CD4-positive, CD25-positive, alpha-beta regulatory T cell (primary cell): ENCODE measurements at regions not wholly inside any gene's neighbourhood (a gene's known extent, or its start where the extent isn't known, plus 50 kb on each side); places are given as distances from the start of the nearest gene placed in this dataset.

Experiments used
- ATAC-seq, 2 donors: fragments of 150-1000 bp; cut with Tn5 transposase; one replicate each; pipeline ENCODE4 v1.10.0; 2021; ENCODE audit warnings: low read depth in 2 of 2, moderate number of reproducible peaks in 2 of 2, moderate library complexity in 1 of 2
- DNase-seq, 3 donors: peaks; one replicate each; pipeline versions ENCODE4 v3.0.0 to v3.0.0-alpha.2; 2012 to 2022; ENCODE audit warnings: mixed read lengths in 1 of 3
- H3K27ac ChIP-seq: one replicate; pipeline ENCODE4 v1.7.0; 2013; ENCODE audit warnings: mild to moderate bottlenecking, low read length; ENCODE audit not compliant: insufficient read depth, poor library complexity, severe bottlenecking
- H3K27me3 ChIP-seq: one replicate; pipeline ENCODE4 v1.7.0; 2013; ENCODE audit warnings: low read length; ENCODE audit not compliant: control insufficient read depth, insufficient read depth
- H3K36me3 ChIP-seq: one replicate; pipeline ENCODE4 v1.7.0; 2013; ENCODE audit warnings: mild to moderate bottlenecking, low read length, moderate library complexity; ENCODE audit not compliant: control insufficient read depth, insufficient read depth
- H3K4me1 ChIP-seq: 2 replicates; pipeline ENCODE4 v1.7.0; 2013; ENCODE audit warnings: mild to moderate bottlenecking, low read length; ENCODE audit not compliant: insufficient read depth, control insufficient read depth, poor library complexity, severe bottlenecking
- H3K4me3 ChIP-seq: one replicate; pipeline ENCODE4 v1.7.0; 2013; ENCODE audit warnings: low read depth, mild to moderate bottlenecking, low read length, moderate library complexity
- H3K9me3 ChIP-seq, 2 experiments: 1 replicate in 1 of 2; 2 replicates in 1 of 2; pipeline ENCODE4 v1.7.0; 2013; ENCODE audit warnings: low read length in 2 of 2, mild to moderate bottlenecking in 1 of 2, moderate library complexity in 1 of 2; ENCODE audit not compliant: control insufficient read depth in 2 of 2
- H3K27ac Mint-ChIP-seq, 3 donors: one replicate each; pipeline ENCODE4 v1.8.0; 2020 to 2022; ENCODE audit warnings: mild to moderate bottlenecking in 3 of 3, mixed read lengths in 3 of 3, moderate library complexity in 2 of 3
- H3K27me3 Mint-ChIP-seq: one replicate; pipeline ENCODE4 v1.8.0; 2022; ENCODE audit warnings: mild to moderate bottlenecking, mixed read lengths
- H3K36me3 Mint-ChIP-seq: one replicate; pipeline ENCODE4 v1.8.0; 2020; ENCODE audit warnings: mixed read lengths
- H3K4me1 Mint-ChIP-seq, 4 donors: one replicate each; pipeline ENCODE4 v1.8.0; 2020 to 2022; ENCODE audit warnings: mixed read lengths in 4 of 4, mild to moderate bottlenecking in 1 of 4
- H3K4me3 Mint-ChIP-seq, 4 donors: one replicate each; pipeline ENCODE4 v1.8.0; 2020 to 2022; ENCODE audit warnings: mild to moderate bottlenecking in 4 of 4, mixed read lengths in 4 of 4, moderate library complexity in 3 of 4
- H3K9me3 Mint-ChIP-seq, 7 donors: one replicate each; pipeline ENCODE4 v1.8.0; 2020 to 2022; ENCODE audit warnings: mixed read lengths in 7 of 7, mild to moderate bottlenecking in 3 of 7, moderate library complexity in 2 of 7

- ATAC-seq (no peak), DNase-seq (no peak)
- Mint-ChIP-seq H3K9me3 (peaks cover 0 to 38% (median 9%) of the 10 kb centered on the region in 7 donors), H3K4me1 (no peaks in the 10 kb centered on the region), H3K4me3 (no peak overlapping the region), H3K36me3 (no peaks in the 10 kb centered on the region), H3K27me3 (no peaks in the 10 kb centered on the region), H3K27ac (no peak overlapping the region)
- Histone ChIP-seq H3K9me3 (peaks cover 0 to 2% of the 10 kb centered on the region in 2 experiments), H3K4me1 (no peaks in the 10 kb centered on the region), H3K36me3 (no peaks in the 10 kb centered on the region), H3K27me3 (no peaks in the 10 kb centered on the region), H3K27ac (no peak overlapping the region), H3K4me3 (no peak overlapping the region)
Observed at GRCh38 chr6:91941838-91942237, 1355.0 kb upstream of the MAP3K7 start.

GRCh38 chr6:91940801-91941200 is 1353.9 kb upstream of the MAP3K7 start:
- DNase-seq, result no peak
- Mint-ChIP-seq H3K27ac (no peak overlapping the region), H3K36me3 (no peaks in the 10 kb centered on the region), H3K27me3 (no peaks in the 10 kb centered on the region), H3K9me3 (peaks cover 0 to 34% (median 8%) of the 10 kb centered on the region in 7 donors), H3K4me1 (no peaks in the 10 kb centered on the region), H3K4me3 (no peak overlapping the region)
- Histone ChIP-seq H3K27ac (no peak overlapping the region), H3K4me1 (no peaks in the 10 kb centered on the region), H3K36me3 (no peaks in the 10 kb centered on the region), H3K9me3 (peaks cover 0 to under 1% of the 10 kb centered on the region in 2 experiments), H3K27me3 (no peaks in the 10 kb centered on the region), H3K4me3 (no peak overlapping the region)
- no peak for ATAC-seq

- H3K36me3 ChIP-seq, result no peaks in the 10 kb centered on the region
- Mint-ChIP-seq H3K4me3 (no peak overlapping the region), H3K27me3 (no peaks in the 10 kb centered on the region), H3K9me3 (peaks cover 0 to 21% (median 10%) of the 10 kb centered on the region in 7 donors), H3K4me1 (no peaks in the 10 kb centered on the region), H3K27ac (no peak overlapping the region), H3K36me3 (no peaks in the 10 kb centered on the region)
- no peaks in the 10 kb centered on the region for H3K4me1 ChIP-seq
- no peak overlapping the region for H3K27ac ChIP-seq
- ATAC-seq (no peak), DNase-seq (no peak)
- H3K27me3 ChIP-seq, result no peaks in the 10 kb centered on the region
- no peak overlapping the region for H3K4me3 ChIP-seq
- no peaks in the 10 kb centered on the region for H3K9me3 ChIP-seq
Observed at GRCh38 chr6:91926827-91927226, 1340.0 kb upstream of the MAP3K7 start.

GRCh38 chr6:91926361-91926760 is 1339.5 kb upstream of the MAP3K7 start:
- no peak overlapping the region for H3K4me3 Mint-ChIP-seq
- Histone ChIP-seq H3K27me3 (no peaks in the 10 kb centered on the region), H3K4me3 (no peak overlapping the region), H3K27ac (no peak overlapping the region), H3K9me3 (peaks cover 0 to 4% of the 10 kb centered on the region in 2 experiments), H3K36me3 (no peaks in the 10 kb centered on the region), H3K4me1 (no peaks in the 10 kb centered on the region)
- no peak for ATAC-seq
- H3K27me3 Mint-ChIP-seq, result no peaks in the 10 kb centered on the region
- no peaks in the 10 kb centered on the region for H3K4me1 Mint-ChIP-seq
- H3K27ac Mint-ChIP-seq, result no peak overlapping the region
- H3K9me3 Mint-ChIP-seq, result peaks cover 0 to 21% (median 10%) of the 10 kb centered on the region in 7 donors
- no peak for DNase-seq
- no peaks in the 10 kb centered on the region for H3K36me3 Mint-ChIP-seq

- no peaks in the 10 kb centered on the region for H3K4me1 Mint-ChIP-seq
- H3K36me3 Mint-ChIP-seq, result no peaks in the 10 kb centered on the region
- peaks cover 2 to 8% of the 10 kb centered on the region in 2 experiments for H3K9me3 ChIP-seq
- no peak overlapping the region for H3K27ac Mint-ChIP-seq
- H3K27me3 ChIP-seq, result no peaks in the 10 kb centered on the region
- no peak overlapping the region for H3K27ac ChIP-seq
- H3K36me3 ChIP-seq, result no peaks in the 10 kb centered on the region
- H3K4me3 ChIP-seq, result no peak overlapping the region
- no peak overlapping the region for H3K4me3 Mint-ChIP-seq
- H3K9me3 Mint-ChIP-seq, result peaks cover 3 to 19% (median 9%) of the 10 kb centered on the region in 7 donors
- no peaks in the 10 kb centered on the region for H3K27me3 Mint-ChIP-seq
- H3K4me1 ChIP-seq, result no peaks in the 10 kb centered on the region
- ATAC-seq (no peak), DNase-seq (no peak)
Observed at GRCh38 chr6:91911945-91912344, 1325.1 kb upstream of the MAP3K7 start.

- H3K27ac ChIP-seq, result no peak overlapping the region
- peaks cover 4 to 25% (median 10%) of the 10 kb centered on the region in 7 donors for H3K9me3 Mint-ChIP-seq
- H3K4me1 Mint-ChIP-seq, result no peaks in the 10 kb centered on the region
- H3K36me3 ChIP-seq, result no peaks in the 10 kb centered on the region
- H3K4me3 ChIP-seq, result no peak overlapping the region
- H3K36me3 Mint-ChIP-seq, result no peaks in the 10 kb centered on the region
- no peaks in the 10 kb centered on the region for H3K9me3 ChIP-seq
- no peak overlapping the region for H3K4me3 Mint-ChIP-seq
- no peaks in the 10 kb centered on the region for H3K27me3 ChIP-seq
- DNase-seq (no peak), ATAC-seq (no peak)
- no peaks in the 10 kb centered on the region for H3K4me1 ChIP-seq
- no peaks in the 10 kb centered on the region for H3K27me3 Mint-ChIP-seq
- no peak overlapping the region for H3K27ac Mint-ChIP-seq
Observed at GRCh38 chr6:91904586-91905164, 1317.8 kb upstream of the MAP3K7 start.

GRCh38 chr6:91895599-91896285 is 1308.9 kb upstream of the MAP3K7 start:
- H3K27ac Mint-ChIP-seq, result no peak overlapping the region
- ATAC-seq, result no peak
- Histone ChIP-seq H3K4me3 (no peak overlapping the region), H3K9me3 (peaks cover 11% of the 10 kb centered on the region in 2 experiments), H3K4me1 (no peaks in the 10 kb centered on the region), H3K27me3 (no peaks in the 10 kb centered on the region), H3K27ac (no peak overlapping the region), H3K36me3 (no peaks in the 10 kb centered on the region)
- no peaks in the 10 kb centered on the region for H3K36me3 Mint-ChIP-seq
- H3K9me3 Mint-ChIP-seq, result peaks cover 6 to 31% (median 14%) of the 10 kb centered on the region in 7 donors
- no peak for DNase-seq
- no peaks in the 10 kb centered on the region for H3K27me3 Mint-ChIP-seq
- no peak overlapping the region for H3K4me3 Mint-ChIP-seq
- H3K4me1 Mint-ChIP-seq, result no peaks in the 10 kb centered on the region
